Uterus (tissue), 3 donors: ENCODE measurements at regions not wholly inside any gene's neighbourhood (a gene's known extent, or its start where the extent isn't known, plus 50 kb on each side); places are given as distances from the start of the nearest gene placed in this dataset.
"Not testable (repeated sequence)": the region's sequence is repeated elsewhere in the genome, so short reads cannot be mapped to it uniquely, and the experiment has no call there.

Experiments
- DNase-seq, 2 donors: peaks; one replicate each; pipeline ENCODE4 v3.0.0-alpha.2; 2019 to 2020
- H3K27ac ChIP-seq, 2 donors: fragments of 200-600 bp; sonication (generic); 1 replicate in 1 of 2; 2 replicates in 1 of 2; pipeline ENCODE4 v1.5.1; 2016 to 2018
- H3K27me3 ChIP-seq, 2 donors: fragments of 200-600 bp; sonication (generic); one replicate each; pipeline ENCODE4 v1.5.1; 2018 to 2019; ENCODE audit warnings: control low read depth in 1 of 2
- H3K36me3 ChIP-seq, 2 donors: fragments of 200-600 bp; sonication (generic); one replicate each; pipeline ENCODE4 v1.5.1; 2019; ENCODE audit warnings: control low read depth in 1 of 2
- H3K4me1 ChIP-seq, 2 donors: fragments of 200-600 bp; sonication (generic); one replicate each; pipeline ENCODE4 v1.5.1; 2018 to 2019; ENCODE audit warnings: control low read depth in 1 of 2
- H3K4me3 ChIP-seq, 2 donors: fragments of 200-600 bp; sonication (generic); 1 replicate in 1 of 2; 2 replicates in 1 of 2; pipeline ENCODE4 v1.5.1; 2018 to 2019; ENCODE audit warnings: mild to moderate bottlenecking in 1 of 2
- H3K9me3 ChIP-seq, 2 donors: fragments of 200-600 bp; sonication (generic); one replicate each; pipeline ENCODE4 v1.5.1; 2019; ENCODE audit warnings: control low read depth in 1 of 2
- CTCF ChIP-seq, 4 experiments: fragments of 200-600 bp in 2 of 4; fragments of 450-650 bp in 2 of 4; sonication (generic) in 2 of 4; IDR thresholded peaks; one replicate each; pipeline ENCODE4 v1.5.1; 2016 to 2019; ENCODE audit warnings: antibody characterized with exemption in 4 of 4, mild to moderate bottlenecking in 2 of 4, moderate library complexity in 1 of 4
- POLR2A ChIP-seq, 2 donors: fragments of 450-650 bp; IDR thresholded peaks; one replicate each; pipeline ENCODE4 v1.6.1; 2016; ENCODE audit warnings: antibody characterized with exemption in 2 of 2, mild to moderate bottlenecking in 1 of 2, moderate library complexity in 1 of 2
- intact Hi-C: fragments of 100-400 bp; cut with DNase I; formaldehyde crosslinking; loops from one replicate; pipeline ENCODE4 v1.15.1; 2023; ENCODE audit warnings: low total_unique reads
- donor health status: DM: yes; HTN: yes; CAD: no.

GRCh38 chr13:52916486-52916990, 68.1 kb upstream of the PCDH8 start:
- Histone ChIP-seq H3K36me3 (no peaks in the 10 kb centered on the region), H3K4me1 (no peaks in the 10 kb centered on the region), H3K27me3 (no peaks in the 10 kb centered on the region), H3K9me3 (no peaks in the 10 kb centered on the region), H3K4me3 (no peak overlapping the region), H3K27ac (no peak overlapping the region)
- intact Hi-C loops: no loop called here
- no peak for TF ChIP-seq CTCF (IDR thresholded peaks at IDR 0.05)
- TF ChIP-seq POLR2A (IDR thresholded peaks at IDR 0.05): no peak
- DNase-seq: no peak

- TF ChIP-seq CTCF (IDR thresholded peaks at IDR 0.05) (no peak), POLR2A (IDR thresholded peaks at IDR 0.05) (no peak)
- no peak overlapping the region for H3K27ac ChIP-seq
- H3K4me1 ChIP-seq: no peaks in the 10 kb centered on the region
- DNase-seq: no peak
- no peaks in the 10 kb centered on the region for H3K9me3 ChIP-seq
- H3K4me3 ChIP-seq: no peak overlapping the region
- H3K27me3 ChIP-seq: no peaks in the 10 kb centered on the region
- intact Hi-C loops: no loop called here
- H3K36me3 ChIP-seq: no peaks in the 10 kb centered on the region
Observed at GRCh38 chr13:52911340-52911739, 62.9 kb upstream of the PCDH8 start.

GRCh38 chr13:52910318-52910717, 61.9 kb upstream of the PCDH8 start:
- H3K27me3 ChIP-seq, DNase-seq, intact Hi-C loops, H3K4me3 ChIP-seq, H3K4me1 ChIP-seq, H3K9me3 ChIP-seq, H3K36me3 ChIP-seq, H3K27ac ChIP-seq: not testable (repeated sequence)

GRCh38 chr13:52906122-52906903, 57.9 kb upstream of the PCDH8 start:
- Histone ChIP-seq H3K36me3 (no peaks in the 10 kb centered on the region), H3K27me3 (no peaks in the 10 kb centered on the region), H3K4me3 (no peak overlapping the region), H3K27ac (no peak overlapping the region), H3K4me1 (no peaks in the 10 kb centered on the region), H3K9me3 (no peaks in the 10 kb centered on the region)
- TF ChIP-seq CTCF (IDR thresholded peaks at IDR 0.05) (no peak), POLR2A (IDR thresholded peaks at IDR 0.05) (no peak)
- DNase-seq: no peak
- intact Hi-C loops: no loop called here

GRCh38 chr13:52905701-52906100, 57.3 kb upstream of the PCDH8 start:
- Histone ChIP-seq H3K27me3 (no peaks in the 10 kb centered on the region), H3K4me3 (no peak overlapping the region), H3K9me3 (no peaks in the 10 kb centered on the region), H3K36me3 (no peaks in the 10 kb centered on the region), H3K27ac (no peak overlapping the region), H3K4me1 (no peaks in the 10 kb centered on the region)
- no peak for DNase-seq
- no peak for TF ChIP-seq CTCF (IDR thresholded peaks at IDR 0.05)
- intact Hi-C loops: no loop called here
